Omental fat pad (tissue), 3 donors: ENCODE measurements at regions not wholly inside any gene's neighbourhood (a gene's known extent, or its start where the extent isn't known, plus 50 kb on each side); places are given as distances from the start of the nearest gene placed in this dataset.

Source experiments
- ATAC-seq: fragments of 150-250 bp; one replicate; pipeline ENCODE4 v1.9.1; 2016; ENCODE audit warnings: mild to moderate bottlenecking, moderate library complexity; ENCODE audit not compliant: low FRiP score
- DNase-seq: peaks from one replicate; pipeline ENCODE4 v3.0.0-alpha.2; 2019; ENCODE audit warnings: low spot score
- CTCF ChIP-seq, 3 donors: fragments of 450-650 bp; IDR thresholded peaks; one replicate each; pipeline ENCODE4 v1.5.1; 2016 to 2017; ENCODE audit warnings: antibody characterized with exemption in 3 of 3, mild to moderate bottlenecking in 3 of 3, moderate library complexity in 2 of 3

GRCh38 chr13:47841151-47841550 is 159.9 kb downstream of the SUCLA2 start:
- DNase-seq (no peak), ATAC-seq (no peak)
- TF ChIP-seq CTCF (IDR thresholded peaks at IDR 0.05), result no peak

GRCh38 chr13:47837906-47838305 is 163.2 kb downstream of the SUCLA2 start:
- DNase-seq (no peak), ATAC-seq (no peak)
- no peak for TF ChIP-seq CTCF (IDR thresholded peaks at IDR 0.05)

GRCh38 chr13:47837104-47837880 is 163.8 kb downstream of the SUCLA2 start:
- no peak for TF ChIP-seq CTCF (IDR thresholded peaks at IDR 0.05)
- DNase-seq (no peak), ATAC-seq (no peak)

- DNase-seq, result no peak
- TF ChIP-seq CTCF (IDR thresholded peaks at IDR 0.05), result no peak
- no peak for ATAC-seq
These were observed 165.4 kb downstream of the SUCLA2 start for GRCh38 chr13:47835470-47836228.

GRCh38 chr13:47832458-47832972 is 168.6 kb downstream of the SUCLA2 start:
- no peak for ATAC-seq
- no peak for TF ChIP-seq CTCF (IDR thresholded peaks at IDR 0.05)
- no peak for DNase-seq

GRCh38 chr13:47831265-47831664 is 169.8 kb downstream of the SUCLA2 start:
- DNase-seq, result no peak
- no peak for ATAC-seq
- no peak for TF ChIP-seq CTCF (IDR thresholded peaks at IDR 0.05)
